ENCODE measurements at regions not wholly inside any gene's neighbourhood (a gene's known extent, or its start where the extent isn't known, plus 50 kb on each side); places are given as distances from the start of the nearest gene placed in this dataset.

DNA sequence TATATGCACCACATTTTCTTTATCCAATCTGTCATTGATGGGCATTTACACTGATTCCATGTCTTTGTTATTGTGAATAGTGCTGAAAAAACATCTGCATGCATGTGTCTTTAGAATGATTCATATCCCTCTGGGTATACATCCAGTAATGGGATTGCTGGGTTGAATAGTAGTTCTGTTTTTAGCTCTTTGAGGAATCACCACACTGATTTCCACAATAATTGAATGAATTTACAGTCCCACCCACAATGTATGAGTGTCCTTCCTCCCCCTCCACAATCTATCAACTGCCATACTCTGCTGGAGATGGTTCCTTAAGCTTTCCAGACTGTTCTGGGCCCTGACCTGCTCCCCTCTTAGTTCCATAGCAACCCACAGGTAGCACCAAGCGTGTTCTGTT lies 667.0 kb downstream of the LIG4 start:
- TF ChIP-seq BACH2 (CRISPR knock-in tag; IDR thresholded peaks at IDR 0.05; ENCODE audit: borderline replicate concordance) (no peak), RARB (CRISPR knock-in tag; IDR thresholded peaks at IDR 0.05) (no peak), ZNF8 (CRISPR knock-in tag; IDR thresholded peaks at IDR 0.05) (no peak), ZFP30 (CRISPR knock-in tag; IDR thresholded peaks at IDR 0.05) (no peak), ARNTL (CRISPR knock-in tag; IDR thresholded peaks at IDR 0.05; ENCODE audit: borderline replicate concordance, low read depth) (no peak), ZFP3 (CRISPR knock-in tag; IDR thresholded peaks at IDR 0.05) (no peak), TCF4 (CRISPR knock-in tag; IDR thresholded peaks at IDR 0.05; ENCODE audit: borderline replicate concordance) (no peak)
- TF ChIP-seq, protein P1, sequence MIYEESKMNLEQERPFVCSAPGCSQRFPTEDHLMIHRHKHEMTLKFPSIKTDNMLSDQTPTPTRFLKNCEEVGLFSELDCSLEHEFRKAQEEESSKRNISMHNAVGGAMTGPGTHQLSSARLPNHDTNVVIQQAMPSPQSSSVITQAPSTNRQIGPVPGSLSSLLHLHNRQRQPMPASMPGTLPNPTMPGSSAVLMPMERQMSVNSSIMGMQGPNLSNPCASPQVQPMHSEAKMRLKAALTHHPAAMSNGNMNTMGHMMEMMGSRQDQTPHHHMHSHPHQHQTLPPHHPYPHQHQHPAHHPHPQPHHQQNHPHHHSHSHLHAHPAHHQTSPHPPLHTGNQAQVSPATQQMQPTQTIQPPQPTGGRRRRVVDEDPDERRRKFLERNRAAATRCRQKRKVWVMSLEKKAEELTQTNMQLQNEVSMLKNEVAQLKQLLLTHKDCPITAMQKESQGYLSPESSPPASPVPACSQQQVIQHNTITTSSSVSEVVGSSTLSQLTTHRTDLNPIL (CRISPR knock-in tag; IDR thresholded peaks at IDR 0.05; ENCODE audit: low read depth): no peak
- TF ChIP-seq, protein P2, sequence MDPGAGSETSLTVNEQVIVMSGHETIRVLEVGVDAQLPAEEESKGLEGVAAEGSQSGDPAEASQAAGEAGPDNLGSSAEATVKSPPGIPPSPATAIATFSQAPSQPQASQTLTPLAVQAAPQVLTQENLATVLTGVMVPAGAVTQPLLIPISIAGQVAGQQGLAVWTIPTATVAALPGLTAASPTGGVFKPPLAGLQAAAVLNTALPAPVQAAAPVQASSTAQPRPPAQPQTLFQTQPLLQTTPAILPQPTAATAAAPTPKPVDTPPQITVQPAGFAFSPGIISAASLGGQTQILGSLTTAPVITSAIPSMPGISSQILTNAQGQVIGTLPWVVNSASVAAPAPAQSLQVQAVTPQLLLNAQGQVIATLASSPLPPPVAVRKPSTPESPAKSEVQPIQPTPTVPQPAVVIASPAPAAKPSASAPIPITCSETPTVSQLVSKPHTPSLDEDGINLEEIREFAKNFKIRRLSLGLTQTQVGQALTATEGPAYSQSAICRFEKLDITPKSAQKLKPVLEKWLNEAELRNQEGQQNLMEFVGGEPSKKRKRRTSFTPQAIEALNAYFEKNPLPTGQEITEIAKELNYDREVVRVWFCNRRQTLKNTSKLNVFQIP (CRISPR knock-in tag; IDR thresholded peaks at IDR 0.05; ENCODE audit: borderline replicate concordance, low read depth): no peak
